ENCODE measurements at regions not wholly inside any gene's neighbourhood (a gene's known extent, or its start where the extent isn't known, plus 50 kb on each side); places are given as distances from the start of the nearest gene placed in this dataset.
A peak's percentile ranks its signal among the peaks of the same experiment; 100 is the strongest.

DNA sequence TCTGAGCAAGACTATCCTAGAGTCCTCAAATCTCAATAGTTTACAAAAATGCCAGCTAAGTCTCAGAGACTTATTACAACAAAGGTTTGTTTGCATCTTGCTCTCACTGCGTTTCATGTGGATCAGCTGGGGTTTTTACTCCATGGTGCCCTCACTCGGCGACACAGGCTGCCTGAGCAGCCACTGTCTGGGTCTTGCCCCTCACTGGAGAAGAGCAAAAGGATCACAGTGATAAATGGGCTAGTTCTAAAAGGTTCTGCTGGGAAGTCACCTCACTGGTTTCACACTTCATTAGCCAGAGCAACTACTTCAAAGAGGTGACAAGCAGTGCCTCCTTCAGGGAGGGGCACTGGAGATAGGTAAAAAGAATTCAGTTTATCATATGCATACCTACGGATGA, 392.0 kb downstream of the RPL10L start:
- no peaks in the 10 kb centered on the region for H3K4me1 Mint-ChIP-seq (ENCODE audit: low read depth)
- no peak overlapping the region for H3K27ac Mint-ChIP-seq (ENCODE audit: unreplicated experiment)
- no peak for DNase-seq (ENCODE audit: low spot score)
- H3K27me3 Mint-ChIP-seq (ENCODE audit: low read depth), result peaks cover 2% of the 10 kb centered on the region
- H3K9me3 Mint-ChIP-seq (ENCODE audit: low read depth), result no peaks in the 10 kb centered on the region
- TF ChIP-seq, protein P1, sequence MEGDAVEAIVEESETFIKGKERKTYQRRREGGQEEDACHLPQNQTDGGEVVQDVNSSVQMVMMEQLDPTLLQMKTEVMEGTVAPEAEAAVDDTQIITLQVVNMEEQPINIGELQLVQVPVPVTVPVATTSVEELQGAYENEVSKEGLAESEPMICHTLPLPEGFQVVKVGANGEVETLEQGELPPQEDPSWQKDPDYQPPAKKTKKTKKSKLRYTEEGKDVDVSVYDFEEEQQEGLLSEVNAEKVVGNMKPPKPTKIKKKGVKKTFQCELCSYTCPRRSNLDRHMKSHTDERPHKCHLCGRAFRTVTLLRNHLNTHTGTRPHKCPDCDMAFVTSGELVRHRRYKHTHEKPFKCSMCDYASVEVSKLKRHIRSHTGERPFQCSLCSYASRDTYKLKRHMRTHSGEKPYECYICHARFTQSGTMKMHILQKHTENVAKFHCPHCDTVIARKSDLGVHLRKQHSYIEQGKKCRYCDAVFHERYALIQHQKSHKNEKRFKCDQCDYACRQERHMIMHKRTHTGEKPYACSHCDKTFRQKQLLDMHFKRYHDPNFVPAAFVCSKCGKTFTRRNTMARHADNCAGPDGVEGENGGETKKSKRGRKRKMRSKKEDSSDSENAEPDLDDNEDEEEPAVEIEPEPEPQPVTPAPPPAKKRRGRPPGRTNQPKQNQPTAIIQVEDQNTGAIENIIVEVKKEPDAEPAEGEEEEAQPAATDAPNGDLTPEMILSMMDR (IDR thresholded peaks at IDR 0.05), result no peak
- H3K4me3 Mint-ChIP-seq (ENCODE audit: unreplicated experiment), result no peak overlapping the region
- no peaks in the 10 kb centered on the region for H3K36me3 Mint-ChIP-seq (ENCODE audit: low read depth)

DNA sequence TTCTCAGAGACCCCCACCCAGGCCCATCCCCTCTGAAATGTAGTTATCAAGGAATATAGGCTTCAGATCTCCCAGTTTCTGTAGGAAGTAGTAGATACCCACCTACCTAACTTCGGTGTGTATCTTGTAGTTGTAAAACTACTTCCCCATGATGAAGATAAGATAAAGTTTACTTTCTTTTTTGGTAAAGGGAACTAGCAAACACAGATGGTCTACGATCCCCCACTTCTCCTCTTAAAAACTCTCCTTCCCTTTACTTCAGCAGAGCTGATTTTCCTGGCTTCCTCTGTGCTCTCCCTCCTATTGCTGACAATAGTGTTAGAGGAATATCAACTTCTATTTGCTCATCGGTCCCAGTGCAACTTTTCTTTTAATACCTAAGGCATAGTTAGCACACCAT, 395.2 kb downstream of the RPL10L start:
- no peaks in the 10 kb centered on the region for H3K4me1 Mint-ChIP-seq (ENCODE audit: low read depth)
- TF ChIP-seq, protein P1 (IDR thresholded peaks at IDR 0.05), result no peak
- H3K9me3 Mint-ChIP-seq (ENCODE audit: low read depth), result no peaks in the 10 kb centered on the region
- H3K27ac Mint-ChIP-seq (ENCODE audit: unreplicated experiment), result no peak overlapping the region
- no peak for DNase-seq (ENCODE audit: low spot score)
- no peaks in the 10 kb centered on the region for H3K36me3 Mint-ChIP-seq (ENCODE audit: low read depth)
- H3K27me3 Mint-ChIP-seq (ENCODE audit: low read depth), result peaks cover 3% of the 10 kb centered on the region
- H3K4me3 Mint-ChIP-seq (ENCODE audit: unreplicated experiment), result no peak overlapping the region

DNA sequence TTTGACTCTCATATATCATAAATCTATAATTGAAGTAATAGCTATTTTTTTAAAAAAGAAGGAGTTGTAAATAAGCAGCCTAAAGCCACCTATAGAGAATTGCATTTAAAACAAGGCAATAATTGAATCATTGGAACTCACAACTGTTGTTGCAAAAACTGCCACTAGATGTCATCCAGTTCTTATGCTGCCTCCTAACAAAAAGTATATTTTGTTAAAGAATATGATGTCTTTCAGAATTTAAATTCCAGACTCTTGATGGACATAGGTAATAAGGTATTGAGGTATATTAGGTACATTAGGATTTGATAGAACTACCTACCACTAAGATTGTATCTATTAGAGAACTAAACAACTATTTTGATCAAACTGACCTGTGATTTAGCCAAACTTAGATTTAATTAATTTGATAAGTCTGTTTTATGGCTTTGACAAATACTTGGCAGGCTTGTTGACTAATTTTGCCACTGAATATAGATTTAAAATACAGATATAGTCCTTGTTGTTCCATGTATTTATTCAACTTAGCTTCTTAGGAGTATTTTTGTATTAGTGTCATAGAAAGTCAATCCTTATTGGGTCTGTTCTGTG, 401.4 kb downstream of the RPL10L start:
- TF ChIP-seq, protein P1 (IDR thresholded peaks at IDR 0.05), result peak; percentile 82
- H3K9me3 Mint-ChIP-seq (ENCODE audit: low read depth), result no peaks in the 10 kb centered on the region
- DNase-seq (ENCODE audit: low spot score), result no peak
- no peaks in the 10 kb centered on the region for H3K4me1 Mint-ChIP-seq (ENCODE audit: low read depth)
- H3K27me3 Mint-ChIP-seq (ENCODE audit: low read depth), result peaks cover 12% of the 10 kb centered on the region
- no peak overlapping the region for H3K4me3 Mint-ChIP-seq (ENCODE audit: unreplicated experiment)
- no peak overlapping the region for H3K27ac Mint-ChIP-seq (ENCODE audit: unreplicated experiment)
- H3K36me3 Mint-ChIP-seq (ENCODE audit: low read depth), result no peaks in the 10 kb centered on the region

DNA sequence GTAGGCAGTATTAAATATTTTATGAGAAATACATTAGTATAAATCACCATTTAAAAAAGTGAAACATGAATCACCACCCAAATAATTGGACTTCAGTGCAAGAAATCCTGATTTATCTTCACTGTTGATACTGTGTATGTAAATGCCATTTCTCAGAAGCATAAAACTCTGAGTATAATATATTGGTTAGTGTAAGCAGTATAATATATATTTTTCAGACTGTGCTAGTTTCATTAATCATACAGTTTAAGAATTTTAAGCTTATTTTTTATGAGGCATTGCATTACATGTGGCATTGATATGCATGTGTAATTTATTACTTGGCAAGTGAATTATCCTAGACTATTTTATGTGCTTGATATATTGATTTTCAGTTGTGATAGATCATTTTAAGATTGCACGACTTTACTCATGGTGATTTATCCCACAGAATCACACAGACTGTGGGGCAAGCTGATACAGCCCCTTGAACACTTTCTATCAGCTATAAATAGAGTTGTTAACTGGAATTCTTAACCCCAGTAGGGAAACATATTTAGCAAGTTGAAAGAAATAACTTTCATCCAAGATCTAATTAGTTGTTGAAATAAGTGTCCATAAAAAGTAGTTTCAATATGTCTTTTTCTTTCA, 403.5 kb downstream of the RPL10L start:
- TF ChIP-seq, protein P1 (IDR thresholded peaks at IDR 0.05), result no peak
- Mint-ChIP-seq H3K27ac (ENCODE audit: unreplicated experiment) (no peak overlapping the region), H3K36me3 (ENCODE audit: low read depth) (no peaks in the 10 kb centered on the region), H3K4me3 (ENCODE audit: unreplicated experiment) (no peak overlapping the region), H3K4me1 (ENCODE audit: low read depth) (no peaks in the 10 kb centered on the region), H3K27me3 (ENCODE audit: low read depth) (peaks cover 12% of the 10 kb centered on the region), H3K9me3 (ENCODE audit: low read depth) (no peaks in the 10 kb centered on the region)
- no peak for DNase-seq (ENCODE audit: low spot score)

DNA sequence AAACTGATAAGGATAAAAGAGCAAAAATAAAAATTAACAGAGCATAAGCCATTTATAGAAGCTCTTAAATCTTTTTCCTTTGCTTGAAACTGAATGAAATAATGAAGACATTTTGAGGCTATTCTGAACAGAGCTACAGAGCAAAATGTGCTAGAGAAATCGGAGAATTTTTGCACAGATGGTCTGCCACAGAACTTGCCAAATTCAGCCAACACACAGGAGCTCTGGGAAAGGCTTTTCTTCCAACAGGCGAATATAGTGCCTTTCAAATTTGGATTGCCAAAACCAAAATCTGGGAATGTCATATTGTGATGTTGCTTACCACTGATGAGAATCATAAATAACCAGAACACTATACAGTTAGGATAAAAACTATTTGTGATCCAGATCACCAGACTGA, 406.3 kb downstream of the RPL10L start:
- Mint-ChIP-seq H3K4me1 (ENCODE audit: low read depth) (no peaks in the 10 kb centered on the region), H3K27me3 (ENCODE audit: low read depth) (peaks cover 8% of the 10 kb centered on the region), H3K9me3 (ENCODE audit: low read depth) (no peaks in the 10 kb centered on the region), H3K4me3 (ENCODE audit: unreplicated experiment) (no peak overlapping the region), H3K36me3 (ENCODE audit: low read depth) (no peaks in the 10 kb centered on the region), H3K27ac (ENCODE audit: unreplicated experiment) (no peak overlapping the region)
- DNase-seq (ENCODE audit: low spot score), result no peak
- TF ChIP-seq, protein P1 (IDR thresholded peaks at IDR 0.05), result no peak

All from chondrocyte (in vitro differentiated cells).